GM23248 (cell line): ENCODE measurements at regions not wholly inside any gene's neighbourhood (a gene's known extent, or its start where the extent isn't known, plus 50 kb on each side); places are given as distances from the start of the nearest gene placed in this dataset.

Experiments used
- EZH2 ChIP-seq: fragments of 200-600 bp; sonication (generic); IDR thresholded peaks from 2 replicates; pipeline ENCODE4 v1.6.1; 2018; ENCODE audit warnings: antibody characterized with exemption, mild to moderate bottlenecking; ENCODE audit not compliant: insufficient read depth, poor library complexity, severe bottlenecking
- EZH2phosphoT487 ChIP-seq: fragments of 200-600 bp; sonication (generic); IDR thresholded peaks from 2 replicates; pipeline ENCODE4 v1.6.1; 2018; ENCODE audit warnings: antibody characterized with exemption, moderate library complexity, mild to moderate bottlenecking, low read depth; ENCODE audit not compliant: insufficient read depth

GRCh38 chr1:196078691-196079090 lies 529.5 kb downstream of the KCNT2 start:
- TF ChIP-seq EZH2phosphoT487 (no peak), EZH2 (no peak)
